ENCODE measurements at regions not wholly inside any gene's neighbourhood (a gene's known extent, or its start where the extent isn't known, plus 50 kb on each side); places are given as distances from the start of the nearest gene placed in this dataset.

GRCh38 chr3:41053220-41053619, 146.1 kb upstream of the CTNNB1 start:
- DNase-seq (ENCODE audit: insufficient read length, low spot score, missing footprints): no peak

GRCh38 chr3:41060106-41060505, 139.2 kb upstream of the CTNNB1 start:
- Histone ChIP-seq H3K27ac (ENCODE audit: low read depth, low read length) (no peak overlapping the region), H4K20me1 (ENCODE audit: insufficient read depth, low read length) (no peaks in the 10 kb centered on the region), H3K4me1 (ENCODE audit: insufficient read depth, low read length) (no peaks in the 10 kb centered on the region), H3K4me3 (ENCODE audit: insufficient read depth, low read length) (no peak overlapping the region), H3K4me2 (ENCODE audit: insufficient read depth, low read length) (no peak overlapping the region), H3K79me2 (ENCODE audit: insufficient read depth, low read length) (no peaks in the 10 kb centered on the region), H3K9me3 (ENCODE audit: low read depth, low read length) (no peaks in the 10 kb centered on the region), H3K36me3 (ENCODE audit: insufficient read depth, low read length) (no peaks in the 10 kb centered on the region), H3K27me3 (ENCODE audit: insufficient read depth, low read length) (no peaks in the 10 kb centered on the region), H2AFZ (ENCODE audit: low read length) (no peak overlapping the region)
- TF ChIP-seq, protein P1, sequence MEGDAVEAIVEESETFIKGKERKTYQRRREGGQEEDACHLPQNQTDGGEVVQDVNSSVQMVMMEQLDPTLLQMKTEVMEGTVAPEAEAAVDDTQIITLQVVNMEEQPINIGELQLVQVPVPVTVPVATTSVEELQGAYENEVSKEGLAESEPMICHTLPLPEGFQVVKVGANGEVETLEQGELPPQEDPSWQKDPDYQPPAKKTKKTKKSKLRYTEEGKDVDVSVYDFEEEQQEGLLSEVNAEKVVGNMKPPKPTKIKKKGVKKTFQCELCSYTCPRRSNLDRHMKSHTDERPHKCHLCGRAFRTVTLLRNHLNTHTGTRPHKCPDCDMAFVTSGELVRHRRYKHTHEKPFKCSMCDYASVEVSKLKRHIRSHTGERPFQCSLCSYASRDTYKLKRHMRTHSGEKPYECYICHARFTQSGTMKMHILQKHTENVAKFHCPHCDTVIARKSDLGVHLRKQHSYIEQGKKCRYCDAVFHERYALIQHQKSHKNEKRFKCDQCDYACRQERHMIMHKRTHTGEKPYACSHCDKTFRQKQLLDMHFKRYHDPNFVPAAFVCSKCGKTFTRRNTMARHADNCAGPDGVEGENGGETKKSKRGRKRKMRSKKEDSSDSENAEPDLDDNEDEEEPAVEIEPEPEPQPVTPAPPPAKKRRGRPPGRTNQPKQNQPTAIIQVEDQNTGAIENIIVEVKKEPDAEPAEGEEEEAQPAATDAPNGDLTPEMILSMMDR (IDR thresholded peaks at IDR 0.05; ENCODE audit: extremely low read depth, low read depth, low read length): no peak
- DNase-seq (ENCODE audit: insufficient read length, low spot score, missing footprints): no peak

More at GRCh38 chr3:41053220-41053619, 146.1 kb upstream of the CTNNB1 start:
- Histone ChIP-seq H3K9me3 (ENCODE audit: low read depth, low read length) (no peaks in the 10 kb centered on the region), H3K36me3 (ENCODE audit: insufficient read depth, low read length) (no peaks in the 10 kb centered on the region), H2AFZ (ENCODE audit: low read length) (no peak overlapping the region), H3K4me3 (ENCODE audit: insufficient read depth, low read length) (no peak overlapping the region), H3K4me1 (ENCODE audit: insufficient read depth, low read length) (no peaks in the 10 kb centered on the region), H3K27me3 (ENCODE audit: insufficient read depth, low read length) (no peaks in the 10 kb centered on the region), H4K20me1 (ENCODE audit: insufficient read depth, low read length) (no peaks in the 10 kb centered on the region), H3K79me2 (ENCODE audit: insufficient read depth, low read length) (no peaks in the 10 kb centered on the region), H3K4me2 (ENCODE audit: insufficient read depth, low read length) (no peak overlapping the region), H3K27ac (ENCODE audit: low read depth, low read length) (no peak overlapping the region)
- TF ChIP-seq, protein P1 (IDR thresholded peaks at IDR 0.05; ENCODE audit: extremely low read depth, low read depth, low read length): no peak

DNA sequence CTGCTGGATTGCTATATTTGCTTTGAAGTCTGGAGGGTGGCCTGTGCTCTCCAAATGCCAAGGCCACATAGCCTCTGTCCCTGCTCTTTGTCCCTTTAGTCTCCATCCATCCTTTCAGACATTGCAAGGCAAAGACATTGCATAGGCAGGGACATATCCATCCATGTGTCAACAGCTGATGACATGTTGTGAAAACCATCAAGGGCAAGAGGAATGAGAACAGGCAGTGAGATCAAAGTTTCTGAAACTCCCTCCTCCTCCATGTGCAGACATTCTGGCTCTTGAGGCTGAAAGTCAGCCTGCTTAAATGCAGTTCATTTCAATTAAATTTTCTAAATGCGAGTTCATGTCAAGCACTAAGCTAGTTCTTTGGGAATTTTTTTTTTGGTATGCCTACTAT, 135.2 kb upstream of the CTNNB1 start:
- H3K4me2 ChIP-seq (ENCODE audit: insufficient read depth, low read length): no peak overlapping the region
- H3K27ac ChIP-seq (ENCODE audit: low read depth, low read length): no peak overlapping the region
- TF ChIP-seq, protein P1 (IDR thresholded peaks at IDR 0.05; ENCODE audit: extremely low read depth, low read depth, low read length): no peak
- H3K4me1 ChIP-seq (ENCODE audit: insufficient read depth, low read length): no peaks in the 10 kb centered on the region
- no peaks in the 10 kb centered on the region for H3K36me3 ChIP-seq (ENCODE audit: insufficient read depth, low read length)
- H2AFZ ChIP-seq (ENCODE audit: low read length): no peak overlapping the region
- no peaks in the 10 kb centered on the region for H3K79me2 ChIP-seq (ENCODE audit: insufficient read depth, low read length)
- H3K4me3 ChIP-seq (ENCODE audit: insufficient read depth, low read length): no peak overlapping the region
- H3K27me3 ChIP-seq (ENCODE audit: insufficient read depth, low read length): no peaks in the 10 kb centered on the region
- no peaks in the 10 kb centered on the region for H3K9me3 ChIP-seq (ENCODE audit: low read depth, low read length)
- no peak for DNase-seq (ENCODE audit: insufficient read length, low spot score, missing footprints)
- no peaks in the 10 kb centered on the region for H4K20me1 ChIP-seq (ENCODE audit: insufficient read depth, low read length)

DNA sequence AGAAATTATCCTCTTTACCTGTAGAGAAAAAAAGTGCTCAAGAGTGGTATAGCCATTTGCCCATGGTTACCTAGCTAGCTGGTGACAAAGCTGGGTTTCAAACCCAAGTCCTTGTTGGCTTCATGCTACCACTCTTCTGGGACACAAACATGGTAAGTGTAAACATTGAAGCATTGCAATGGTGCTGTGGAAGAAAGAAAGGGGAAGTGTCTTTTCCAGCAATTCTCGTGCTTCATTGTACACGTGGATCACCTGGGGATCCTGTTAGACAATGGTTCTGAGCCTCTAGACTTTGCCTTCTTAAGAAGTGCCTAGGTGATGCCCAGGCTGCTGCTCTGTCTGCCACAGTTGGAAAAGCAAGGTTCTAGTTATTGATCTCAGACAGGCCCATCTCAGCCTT, 134.8 kb upstream of the CTNNB1 start:
- Histone ChIP-seq H3K4me1 (ENCODE audit: insufficient read depth, low read length) (no peaks in the 10 kb centered on the region), H3K4me3 (ENCODE audit: insufficient read depth, low read length) (no peak overlapping the region), H3K4me2 (ENCODE audit: insufficient read depth, low read length) (no peak overlapping the region), H3K36me3 (ENCODE audit: insufficient read depth, low read length) (no peaks in the 10 kb centered on the region), H4K20me1 (ENCODE audit: insufficient read depth, low read length) (no peaks in the 10 kb centered on the region), H3K27ac (ENCODE audit: low read depth, low read length) (no peak overlapping the region), H3K9me3 (ENCODE audit: low read depth, low read length) (no peaks in the 10 kb centered on the region), H3K79me2 (ENCODE audit: insufficient read depth, low read length) (no peaks in the 10 kb centered on the region), H3K27me3 (ENCODE audit: insufficient read depth, low read length) (no peaks in the 10 kb centered on the region), H2AFZ (ENCODE audit: low read length) (no peak overlapping the region)
- no peak for DNase-seq (ENCODE audit: insufficient read length, low spot score, missing footprints)
- TF ChIP-seq, protein P1 (IDR thresholded peaks at IDR 0.05; ENCODE audit: extremely low read depth, low read depth, low read length): no peak
